Astrocyte (in vitro differentiated cells and primary cell): ENCODE measurements at regions not wholly inside any gene's neighbourhood (a gene's known extent, or its start where the extent isn't known, plus 50 kb on each side); places are given as distances from the start of the nearest gene placed in this dataset.

Experiments
- EZH2 ChIP-seq: IDR thresholded peaks from 2 replicates; pipeline ENCODE4 v1.6.1; 2012; ENCODE audit warnings: mild to moderate bottlenecking, low read length, inconsistent platforms; ENCODE audit not compliant: insufficient read depth
- TF ChIP-seq, protein P1 (sequence below): IDR thresholded peaks from 2 replicates; pipeline ENCODE4 v1.5.1; 2011; ENCODE audit warnings: low read depth, mild to moderate bottlenecking, inconsistent platforms, low read length, moderate library complexity; ENCODE audit not compliant: insufficient read depth

DNA sequence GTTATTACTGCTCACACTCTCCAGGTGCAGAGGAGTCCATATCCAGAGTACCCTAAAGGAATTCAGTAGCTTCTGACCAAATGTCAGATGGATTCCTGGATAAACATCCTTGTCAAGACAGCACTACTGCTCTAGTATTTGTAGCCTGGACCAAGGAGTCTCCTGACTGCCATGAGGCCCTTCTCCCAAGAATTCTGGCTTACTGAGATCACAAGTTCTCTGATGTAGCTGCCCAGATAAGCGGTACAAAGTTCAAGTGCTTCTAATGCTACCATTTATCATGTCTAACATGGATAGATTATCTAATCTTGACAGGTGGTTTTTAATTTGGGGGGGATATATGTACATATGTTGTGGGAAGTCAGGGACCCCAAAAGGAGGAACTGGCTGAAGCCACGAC, 196.6 kb upstream of the HMCN1 start:
- TF ChIP-seq, protein P1, sequence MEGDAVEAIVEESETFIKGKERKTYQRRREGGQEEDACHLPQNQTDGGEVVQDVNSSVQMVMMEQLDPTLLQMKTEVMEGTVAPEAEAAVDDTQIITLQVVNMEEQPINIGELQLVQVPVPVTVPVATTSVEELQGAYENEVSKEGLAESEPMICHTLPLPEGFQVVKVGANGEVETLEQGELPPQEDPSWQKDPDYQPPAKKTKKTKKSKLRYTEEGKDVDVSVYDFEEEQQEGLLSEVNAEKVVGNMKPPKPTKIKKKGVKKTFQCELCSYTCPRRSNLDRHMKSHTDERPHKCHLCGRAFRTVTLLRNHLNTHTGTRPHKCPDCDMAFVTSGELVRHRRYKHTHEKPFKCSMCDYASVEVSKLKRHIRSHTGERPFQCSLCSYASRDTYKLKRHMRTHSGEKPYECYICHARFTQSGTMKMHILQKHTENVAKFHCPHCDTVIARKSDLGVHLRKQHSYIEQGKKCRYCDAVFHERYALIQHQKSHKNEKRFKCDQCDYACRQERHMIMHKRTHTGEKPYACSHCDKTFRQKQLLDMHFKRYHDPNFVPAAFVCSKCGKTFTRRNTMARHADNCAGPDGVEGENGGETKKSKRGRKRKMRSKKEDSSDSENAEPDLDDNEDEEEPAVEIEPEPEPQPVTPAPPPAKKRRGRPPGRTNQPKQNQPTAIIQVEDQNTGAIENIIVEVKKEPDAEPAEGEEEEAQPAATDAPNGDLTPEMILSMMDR, result no peak
- TF ChIP-seq EZH2, result no peak
